GM21423 (cell line): ENCODE measurements at regions not wholly inside any gene's neighbourhood (a gene's known extent, or its start where the extent isn't known, plus 50 kb on each side); places are given as distances from the start of the nearest gene placed in this dataset.

Experiments used
- ATAC-seq: cut with Tn5 transposase; IDR thresholded peaks from one replicate; pipeline ENCODE4 v1.9.1; 2021; ENCODE audit warnings: mild to moderate bottlenecking, moderate library complexity; ENCODE audit not compliant: unreplicated experiment

DNA sequence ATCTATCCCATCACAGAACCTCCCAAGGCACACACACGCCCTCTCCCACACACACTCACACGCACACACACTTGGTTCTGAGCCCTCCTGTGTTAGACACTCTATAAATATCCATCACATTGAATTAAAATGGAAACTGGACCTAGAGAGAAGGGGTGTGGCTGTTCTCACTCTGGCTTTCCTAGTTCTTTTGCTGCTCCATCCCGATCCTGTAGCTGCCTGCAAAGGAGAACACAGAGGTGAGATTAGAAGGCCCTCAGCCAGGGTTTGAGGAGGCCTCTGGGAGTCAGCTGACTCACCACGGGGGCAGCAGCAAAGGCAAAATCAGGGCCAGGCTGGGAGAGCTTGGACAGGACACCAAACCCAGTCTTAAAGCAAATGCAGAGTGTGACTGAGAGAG is 192.3 kb upstream of the CADM1 start:
- no peak for ATAC-seq

DNA sequence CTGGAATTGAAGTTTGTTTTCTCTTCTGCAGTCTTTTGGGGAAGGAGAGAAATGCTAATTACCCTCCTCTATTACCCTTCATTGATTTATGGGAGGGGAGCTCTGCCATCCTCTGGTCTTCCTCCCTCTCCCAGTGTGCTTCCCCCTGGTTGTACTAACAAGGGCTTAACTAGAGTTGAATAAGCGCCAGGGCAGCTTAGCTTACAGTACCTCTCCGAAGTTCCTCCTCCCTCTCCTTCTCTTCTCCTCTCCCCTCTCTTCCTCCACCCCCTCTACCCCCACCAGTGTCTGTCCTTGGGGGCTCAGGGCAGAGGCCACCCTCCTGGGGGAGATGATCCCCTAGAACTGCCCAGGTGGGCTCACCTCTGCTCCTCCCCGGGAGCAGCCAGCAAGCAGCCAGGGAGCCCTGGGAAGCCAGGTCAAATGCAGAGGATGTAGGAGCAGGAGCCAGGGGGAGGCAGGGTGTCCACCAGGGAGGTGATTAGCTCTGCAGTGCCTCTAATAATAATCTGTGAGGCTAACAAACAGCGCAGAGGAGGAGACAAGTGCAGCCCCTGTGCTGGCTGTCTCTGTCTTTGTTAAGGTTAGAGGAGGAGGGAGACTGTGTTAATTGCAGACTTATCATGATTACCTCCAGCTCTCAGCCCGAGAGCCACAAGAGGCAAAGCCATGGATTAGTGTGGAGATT is 191.6 kb upstream of the CADM1 start:
- ATAC-seq, result no peak

DNA sequence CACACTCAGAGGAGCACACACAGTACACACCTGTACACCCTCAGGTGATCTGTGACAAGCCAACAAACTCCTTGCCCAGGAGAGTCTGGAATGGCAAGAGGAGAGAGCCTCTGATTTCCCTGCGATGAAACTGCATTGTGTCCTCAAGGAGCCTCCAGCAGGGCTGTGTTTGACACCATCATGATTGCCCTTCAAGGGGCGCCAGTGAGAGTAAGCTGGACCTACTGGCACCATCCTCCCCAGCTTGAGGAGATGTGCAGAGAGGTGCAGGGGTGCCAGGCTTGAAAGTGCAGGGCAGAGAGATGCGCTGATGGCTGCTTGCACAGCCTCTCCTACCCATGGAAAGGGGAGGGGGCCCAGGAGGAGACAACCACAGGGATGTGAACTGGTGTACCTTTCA is 188.8 kb upstream of the CADM1 start:
- no peak for ATAC-seq

- no peak for ATAC-seq
These were observed 186.8 kb upstream of the CADM1 start for GRCh38 chr11:115691030-115691429.

GRCh38 chr11:115687934-115688333 is 183.7 kb upstream of the CADM1 start:
- no peak for ATAC-seq

GRCh38 chr11:115684699-115685098 is 180.5 kb upstream of the CADM1 start:
- no peak for ATAC-seq

DNA sequence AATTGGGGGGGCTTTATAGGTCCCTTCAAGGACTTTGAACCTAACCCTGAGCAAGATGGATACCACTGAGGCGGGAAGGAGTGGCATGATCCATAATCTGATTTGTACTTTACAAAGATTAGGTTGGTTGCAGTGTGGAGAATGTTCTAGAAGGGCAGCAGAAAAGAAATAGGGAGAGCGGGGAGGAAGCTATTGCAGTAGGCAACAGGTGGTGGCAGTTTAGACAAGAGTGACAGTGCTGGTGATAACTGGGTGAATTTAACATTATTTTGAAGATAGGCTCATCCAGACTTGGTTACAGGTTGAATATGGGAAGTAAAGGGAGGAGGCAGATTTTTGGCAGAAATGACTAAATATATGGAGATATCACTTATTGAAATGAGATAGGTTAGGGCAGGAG is 179.9 kb upstream of the CADM1 start:
- ATAC-seq, result no peak

DNA sequence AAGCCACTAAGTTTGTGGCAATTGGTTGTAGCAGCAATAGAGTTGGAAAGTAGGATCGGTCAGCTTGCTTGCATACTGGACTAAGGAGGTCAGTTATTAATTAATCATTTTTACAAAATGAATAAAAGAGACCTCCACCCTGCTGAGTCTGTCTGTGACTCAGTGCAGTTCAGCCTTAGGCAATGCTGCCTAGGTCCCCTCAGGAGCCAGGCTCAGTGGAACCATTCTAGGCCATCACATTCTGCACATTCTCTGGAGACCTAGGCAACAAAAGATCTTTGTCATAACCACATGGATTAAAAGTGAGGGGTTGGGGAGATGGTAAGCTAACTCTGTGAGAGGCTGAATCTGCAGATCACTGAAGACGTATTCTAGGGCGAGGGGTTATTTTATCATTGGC is 178.7 kb upstream of the CADM1 start:
- ATAC-seq, result no peak

- no peak for ATAC-seq
These were observed 177.9 kb upstream of the CADM1 start for GRCh38 chr11:115682101-115682500.

DNA sequence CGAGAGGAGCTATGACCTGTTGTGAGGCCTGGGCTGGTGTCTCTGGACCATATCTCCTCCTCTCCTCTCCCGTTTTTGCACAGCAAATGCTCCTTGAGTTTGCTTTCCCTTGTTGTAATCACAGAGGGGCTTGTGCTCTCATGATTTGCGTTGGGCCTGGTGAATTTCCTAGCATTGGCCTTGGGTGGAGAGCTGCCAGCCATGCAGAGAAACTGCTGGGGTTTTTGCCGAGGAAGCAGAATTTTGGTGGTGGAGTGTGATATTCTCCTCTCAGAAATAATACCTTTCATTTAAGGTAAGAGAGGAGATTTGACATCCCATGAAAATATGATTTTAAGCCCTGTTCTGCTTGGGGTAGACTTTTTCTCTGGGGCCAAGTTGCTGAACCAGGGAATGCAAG is 175.7 kb upstream of the CADM1 start:
- ATAC-seq, result no peak

DNA sequence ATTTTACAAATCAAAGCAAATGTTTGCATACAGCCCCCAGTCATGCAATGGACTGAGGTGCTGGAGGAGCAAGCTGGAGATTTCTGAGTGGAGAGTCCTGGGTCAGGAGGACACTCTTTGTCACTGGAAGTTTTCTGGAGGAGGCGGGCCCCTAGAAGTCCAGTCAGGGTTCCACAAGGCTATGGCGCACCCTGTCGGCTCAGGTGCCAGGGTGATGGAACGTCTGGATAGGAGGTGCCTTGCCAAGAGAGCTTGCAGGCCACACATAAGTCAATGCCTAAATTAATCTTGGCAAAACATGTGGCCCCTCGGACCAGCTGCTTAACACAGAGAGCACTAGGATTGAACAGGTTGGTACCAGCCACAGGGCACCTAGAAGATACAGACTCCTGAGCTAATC is 174.7 kb upstream of the CADM1 start:
- ATAC-seq, result no peak

GRCh38 chr11:115677190-115677589 is 173.0 kb upstream of the CADM1 start:
- no peak for ATAC-seq

DNA sequence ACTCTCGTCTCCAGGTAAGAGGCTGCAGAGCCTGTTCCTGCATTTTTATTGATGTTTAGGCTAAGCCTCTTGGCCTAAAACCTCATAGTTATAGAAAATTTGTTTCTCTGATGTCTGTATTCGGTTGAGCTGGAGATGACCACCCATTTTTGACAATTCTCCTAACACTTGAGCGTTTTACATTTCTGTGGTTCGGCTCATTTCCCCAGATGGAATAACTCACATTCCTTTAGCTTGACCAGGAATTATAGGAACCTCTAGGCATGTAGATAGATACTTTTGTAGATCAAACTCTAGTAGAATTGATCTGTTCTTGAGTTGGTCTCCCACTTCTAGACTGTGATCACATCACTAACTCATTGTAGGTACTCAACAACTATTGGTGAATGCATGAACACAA is 172.6 kb upstream of the CADM1 start:
- no peak for ATAC-seq

DNA sequence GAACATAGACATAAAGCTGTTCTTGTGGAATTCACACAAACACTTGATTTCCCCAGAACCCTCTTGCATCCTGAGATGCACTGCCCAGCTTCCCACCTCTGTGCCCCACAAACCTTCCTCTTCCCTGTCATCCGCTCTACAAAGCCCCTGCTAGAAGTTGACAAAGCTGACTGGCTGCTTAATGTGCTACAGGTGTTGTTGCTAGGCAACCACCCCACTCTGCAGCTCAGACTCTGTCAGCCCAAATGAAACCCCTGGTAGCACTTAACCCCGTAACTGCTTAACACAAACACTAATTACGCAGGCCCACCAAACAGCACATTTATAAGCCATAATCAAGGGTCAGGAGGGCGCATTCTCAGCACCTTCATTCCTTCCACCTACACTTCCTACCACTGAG is 172.0 kb upstream of the CADM1 start:
- no peak for ATAC-seq

DNA sequence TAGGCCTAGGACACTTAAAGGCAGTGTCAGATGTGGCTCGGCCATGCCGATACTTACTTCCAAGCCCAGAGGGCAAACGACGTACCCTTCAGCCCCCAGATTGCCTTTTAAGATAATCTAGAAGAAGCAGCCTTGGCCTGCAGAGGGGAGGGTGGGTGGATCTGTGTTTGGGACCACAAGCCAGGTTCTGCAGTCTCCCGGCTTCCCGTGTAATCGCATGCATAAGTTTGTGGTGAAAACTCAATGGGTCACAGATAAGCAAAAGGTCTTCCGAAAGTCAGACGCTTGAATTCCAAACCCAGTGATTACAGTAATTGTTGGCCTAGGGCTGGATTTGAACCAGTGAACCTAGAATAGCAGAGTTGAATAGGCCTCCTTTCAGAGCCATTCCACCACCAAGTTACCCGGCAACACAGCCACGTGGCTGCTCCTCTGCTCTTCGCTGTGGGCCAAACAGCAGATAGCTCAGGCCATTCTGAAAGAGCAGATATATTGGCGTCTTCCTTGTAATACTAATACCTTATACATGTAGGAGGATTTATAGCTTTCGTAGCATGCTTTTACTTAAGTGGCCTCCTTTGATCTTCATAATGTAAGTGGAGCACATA is 170.8 kb upstream of the CADM1 start:
- no peak for ATAC-seq

DNA sequence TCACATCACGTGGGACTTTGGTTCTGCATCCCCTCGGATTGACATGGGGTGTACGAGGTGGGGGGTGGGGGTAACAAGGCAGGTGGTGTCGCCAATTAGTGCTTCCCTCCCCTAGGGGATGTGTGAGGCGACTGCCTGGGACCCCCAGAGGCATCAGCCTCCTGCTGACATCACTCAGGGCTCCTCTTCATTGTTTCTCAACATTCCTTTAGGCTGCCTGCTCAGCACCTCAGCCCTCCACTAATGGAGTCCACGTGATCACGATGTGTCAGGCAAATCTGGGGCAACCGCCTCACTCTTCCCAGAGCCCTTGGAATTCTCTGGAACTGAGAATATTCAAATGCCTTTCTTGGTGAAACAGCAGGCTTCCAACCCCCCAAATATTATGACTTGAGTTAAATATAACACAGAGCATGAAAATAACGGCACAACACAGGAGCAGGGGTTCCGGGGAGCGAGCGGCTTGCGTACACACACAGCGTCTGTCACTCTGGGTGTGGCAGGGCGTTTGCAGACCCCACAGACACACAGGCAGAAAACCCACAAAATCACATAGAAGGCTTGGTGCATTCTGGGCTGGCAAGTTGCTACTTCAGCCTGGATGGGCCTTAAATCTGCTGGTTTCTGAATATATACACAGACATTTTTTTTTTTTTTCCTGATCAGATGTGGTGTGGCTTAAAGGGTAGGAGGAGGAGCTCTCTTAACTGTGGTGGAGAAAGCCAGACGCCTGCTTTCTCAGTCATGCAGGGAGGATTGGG is 170.1 kb upstream of the CADM1 start:
- no peak for ATAC-seq

GRCh38 chr11:115673720-115674119 is 169.5 kb upstream of the CADM1 start:
- no peak for ATAC-seq

DNA sequence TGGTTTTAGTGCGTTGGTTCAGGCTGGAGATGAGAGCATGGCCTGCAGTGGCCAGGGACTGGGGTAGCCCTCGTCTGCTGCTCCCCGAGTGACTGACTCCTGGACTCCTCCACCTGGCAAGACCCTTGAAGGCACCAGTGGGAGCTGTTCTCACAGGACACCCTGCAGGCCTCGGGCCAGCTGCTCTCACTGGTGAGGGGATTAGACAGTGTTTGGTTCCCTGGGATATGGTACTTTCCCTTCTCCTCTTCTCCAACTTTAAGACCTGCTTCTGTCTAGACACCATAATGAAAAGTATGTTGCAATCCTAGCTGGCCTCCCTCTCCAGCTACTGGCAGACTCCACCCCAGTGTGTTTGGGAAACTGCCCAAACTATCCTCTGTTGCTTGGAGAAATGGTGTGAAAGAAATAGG is 168.8 kb upstream of the CADM1 start:
- ATAC-seq, result no peak

GRCh38 chr11:115672412-115672811 is 168.2 kb upstream of the CADM1 start:
- no peak for ATAC-seq

DNA sequence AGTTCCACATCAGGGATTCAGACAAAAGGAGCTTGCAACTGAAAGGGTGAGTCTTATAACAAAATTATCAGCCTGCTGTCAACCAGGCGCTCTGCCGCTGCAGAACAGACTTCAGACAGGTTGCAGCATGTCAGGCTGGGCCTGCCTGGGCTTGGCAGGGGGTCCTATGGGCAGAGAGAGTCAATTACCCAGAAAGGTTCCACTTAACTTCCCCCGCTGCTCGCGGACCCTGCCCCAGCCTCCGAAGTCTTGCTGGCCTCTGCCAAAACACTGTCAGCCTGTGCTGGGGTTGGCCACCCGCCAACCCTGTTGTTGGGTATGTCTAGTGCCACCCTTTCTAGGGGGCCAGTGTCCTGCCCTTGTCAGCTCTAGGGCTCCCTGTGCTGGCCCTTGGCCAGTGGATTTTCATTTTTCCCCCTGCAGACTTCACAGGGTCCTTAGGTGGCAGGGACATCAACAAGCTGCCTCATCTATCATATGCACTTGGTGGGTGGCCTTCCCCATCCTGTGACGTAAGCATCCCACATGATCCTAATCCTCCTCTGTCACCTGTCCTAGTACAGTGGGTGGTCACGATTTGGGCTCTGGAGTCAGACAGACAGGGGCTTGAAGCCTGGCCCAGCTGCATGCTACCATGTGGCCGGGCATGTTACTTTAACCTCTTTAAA is 166.5 kb upstream of the CADM1 start:
- no peak for ATAC-seq

- no peak for ATAC-seq
These were observed 161.7 kb upstream of the CADM1 start for GRCh38 chr11:115665958-115666357.
